ENCODE measurements at regions not wholly inside any gene's neighbourhood (a gene's known extent, or its start where the extent isn't known, plus 50 kb on each side); places are given as distances from the start of the nearest gene placed in this dataset.

GRCh38 chr11:70721006-70721405, 322.7 kb downstream of the CTTN start:
- Histone ChIP-seq H3K36me3 (ENCODE audit: control insufficient read depth in 1 of 2, insufficient read depth in 2 of 2, low read length in 2 of 2) (no peaks in the 10 kb centered on the region), H3K9ac (ENCODE audit: low read depth in 1 of 2, low read length in 2 of 2) (no peak overlapping the region), H3K27me3 (ENCODE audit: control insufficient read depth in 1 of 2, insufficient read depth in 2 of 2, low read length in 2 of 2) (no peaks in the 10 kb centered on the region), H3K27ac (ENCODE audit: low read depth, low read length) (no peak overlapping the region), H3K9me3 (ENCODE audit: control insufficient read depth in 1 of 2, low read length in 2 of 2) (no peaks in the 10 kb centered on the region), H3K4me1 (ENCODE audit: control insufficient read depth in 1 of 2, insufficient read depth in 2 of 2, low read length in 2 of 2) (no peaks in the 10 kb centered on the region), H3K4me3 (ENCODE audit: low read depth in 1 of 2, low read length in 2 of 2) (no peak overlapping the region)

DNA sequence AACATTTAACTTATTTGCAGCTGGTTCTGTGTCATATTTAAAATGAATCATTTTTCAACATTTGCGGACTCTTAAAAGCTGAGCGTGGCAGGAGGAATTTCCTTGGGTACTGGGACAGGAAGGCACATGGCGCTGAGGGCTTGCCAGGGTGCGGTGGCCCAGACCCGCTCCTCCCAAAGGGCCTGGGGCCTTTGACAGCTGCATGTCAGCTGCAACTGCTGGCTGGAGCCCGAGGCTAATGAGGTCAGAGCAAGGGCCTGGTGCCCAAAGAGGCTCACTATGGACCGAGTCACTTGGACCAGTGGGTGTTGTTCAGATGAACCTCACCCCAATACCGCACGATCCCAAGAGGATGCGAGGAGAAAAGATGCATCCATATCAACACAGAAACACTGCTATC, 326.9 kb downstream of the CTTN start:
- H3K4me1 ChIP-seq (ENCODE audit: control insufficient read depth in 1 of 2, insufficient read depth in 2 of 2, low read length in 2 of 2), result peaks cover 0 to 1% of the 10 kb centered on the region in 2 donors
- no peaks in the 10 kb centered on the region for H3K9me3 ChIP-seq (ENCODE audit: control insufficient read depth in 1 of 2, low read length in 2 of 2)
- H3K9ac ChIP-seq (ENCODE audit: low read depth in 1 of 2, low read length in 2 of 2), result no peak overlapping the region
- no peaks in the 10 kb centered on the region for H3K36me3 ChIP-seq (ENCODE audit: control insufficient read depth in 1 of 2, insufficient read depth in 2 of 2, low read length in 2 of 2)
- H3K4me3 ChIP-seq (ENCODE audit: low read depth in 1 of 2, low read length in 2 of 2), result no peak overlapping the region
- no peaks in the 10 kb centered on the region for H3K27me3 ChIP-seq (ENCODE audit: control insufficient read depth in 1 of 2, insufficient read depth in 2 of 2, low read length in 2 of 2)
- H3K27ac ChIP-seq (ENCODE audit: low read depth, low read length), result no peak overlapping the region

- Histone ChIP-seq H3K9me3 (ENCODE audit: control insufficient read depth in 1 of 2, low read length in 2 of 2) (no peaks in the 10 kb centered on the region), H3K4me3 (ENCODE audit: low read depth in 1 of 2, low read length in 2 of 2) (no peak overlapping the region), H3K9ac (ENCODE audit: low read depth in 1 of 2, low read length in 2 of 2) (no peak overlapping the region), H3K27me3 (ENCODE audit: control insufficient read depth in 1 of 2, insufficient read depth in 2 of 2, low read length in 2 of 2) (no peaks in the 10 kb centered on the region), H3K4me1 (ENCODE audit: control insufficient read depth in 1 of 2, insufficient read depth in 2 of 2, low read length in 2 of 2) (peaks cover 0 to 5% of the 10 kb centered on the region in 2 donors), H3K36me3 (ENCODE audit: control insufficient read depth in 1 of 2, insufficient read depth in 2 of 2, low read length in 2 of 2) (no peaks in the 10 kb centered on the region), H3K27ac (ENCODE audit: low read depth, low read length) (no peak overlapping the region)
Measured at GRCh38 chr11:70725739-70726138, 327.4 kb downstream of the CTTN start.

DNA sequence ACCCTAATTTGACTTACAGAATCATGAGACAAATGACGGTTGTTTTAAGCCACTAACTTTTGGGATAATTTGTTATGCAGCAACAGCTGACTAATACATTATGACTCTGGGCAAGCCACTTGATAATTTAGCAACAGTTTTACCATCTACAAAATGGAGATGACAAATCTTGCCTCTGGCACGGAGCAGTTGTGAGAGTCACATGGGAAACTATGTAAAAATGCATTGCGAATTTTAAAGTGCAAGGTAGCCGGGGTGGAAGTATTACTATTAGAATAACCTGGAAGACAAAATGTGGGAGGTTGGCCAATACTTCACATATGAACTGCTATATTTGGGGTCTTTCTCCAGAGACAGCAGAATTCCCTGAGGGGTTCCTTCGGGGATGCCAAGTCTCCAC, 328.7 kb downstream of the CTTN start:
- Histone ChIP-seq H3K27me3 (ENCODE audit: control insufficient read depth in 1 of 2, insufficient read depth in 2 of 2, low read length in 2 of 2) (no peaks in the 10 kb centered on the region), H3K9me3 (ENCODE audit: control insufficient read depth in 1 of 2, low read length in 2 of 2) (no peaks in the 10 kb centered on the region), H3K36me3 (ENCODE audit: control insufficient read depth in 1 of 2, insufficient read depth in 2 of 2, low read length in 2 of 2) (no peaks in the 10 kb centered on the region), H3K4me3 (ENCODE audit: low read depth in 1 of 2, low read length in 2 of 2) (no peak overlapping the region), H3K4me1 (ENCODE audit: control insufficient read depth in 1 of 2, insufficient read depth in 2 of 2, low read length in 2 of 2) (peaks cover 0 to 5% of the 10 kb centered on the region in 2 donors), H3K9ac (ENCODE audit: low read depth in 1 of 2, low read length in 2 of 2) (no peak overlapping the region), H3K27ac (ENCODE audit: low read depth, low read length) (no peak overlapping the region)

DNA sequence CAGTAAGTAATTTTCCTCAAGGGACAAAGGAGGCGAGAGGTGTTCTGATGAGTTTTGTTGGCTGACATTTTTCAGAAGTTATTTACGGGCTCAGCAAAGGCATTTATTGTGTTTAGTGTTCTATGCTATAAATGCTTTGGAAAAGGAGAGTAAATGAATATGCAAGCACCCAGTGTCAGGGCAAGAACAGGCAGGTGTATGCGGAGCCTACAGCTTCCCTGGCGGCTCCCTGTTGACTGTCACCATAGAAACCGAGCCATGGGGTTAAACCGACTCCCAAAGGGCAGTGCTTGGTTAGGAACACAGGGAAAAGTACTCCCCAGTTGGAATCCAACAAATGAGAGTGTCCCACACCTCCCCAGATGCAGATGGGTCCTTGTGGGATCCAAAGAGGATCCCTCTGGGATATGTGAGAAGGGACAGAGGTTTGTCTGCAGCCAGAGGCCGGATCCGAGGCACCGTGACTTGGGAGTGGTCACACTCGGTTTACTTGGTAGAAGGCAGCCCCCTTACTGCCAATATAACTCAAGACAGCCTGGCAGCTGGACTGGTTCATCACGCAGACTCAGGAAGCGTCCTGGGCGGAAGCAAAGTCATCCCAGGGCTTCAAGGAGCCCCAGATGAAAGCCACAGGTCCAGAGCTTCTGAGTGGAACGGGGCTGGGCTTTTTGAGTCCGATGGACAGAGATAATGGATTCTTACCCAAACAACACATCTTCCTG, 329.7 kb downstream of the CTTN start:
- Histone ChIP-seq H3K27me3 (ENCODE audit: control insufficient read depth in 1 of 2, insufficient read depth in 2 of 2, low read length in 2 of 2) (no peaks in the 10 kb centered on the region), H3K36me3 (ENCODE audit: control insufficient read depth in 1 of 2, insufficient read depth in 2 of 2, low read length in 2 of 2) (no peaks in the 10 kb centered on the region), H3K4me1 (ENCODE audit: control insufficient read depth in 1 of 2, insufficient read depth in 2 of 2, low read length in 2 of 2) (peaks cover 0 to 5% of the 10 kb centered on the region in 2 donors)

GRCh38 chr11:70729949-70730348, 331.6 kb downstream of the CTTN start:
- no peaks in the 10 kb centered on the region for H3K9me3 ChIP-seq (ENCODE audit: control insufficient read depth in 1 of 2, low read length in 2 of 2)
- no peak overlapping the region for H3K9ac ChIP-seq (ENCODE audit: low read depth in 1 of 2, low read length in 2 of 2)
- H3K27me3 ChIP-seq (ENCODE audit: control insufficient read depth in 1 of 2, insufficient read depth in 2 of 2, low read length in 2 of 2), result no peaks in the 10 kb centered on the region
- peaks cover 0 to 5% of the 10 kb centered on the region in 2 donors for H3K4me1 ChIP-seq (ENCODE audit: control insufficient read depth in 1 of 2, insufficient read depth in 2 of 2, low read length in 2 of 2)
- no peak overlapping the region for H3K4me3 ChIP-seq (ENCODE audit: low read depth in 1 of 2, low read length in 2 of 2)
- no peak overlapping the region for H3K27ac ChIP-seq (ENCODE audit: low read depth, low read length)
- H3K36me3 ChIP-seq (ENCODE audit: control insufficient read depth in 1 of 2, insufficient read depth in 2 of 2, low read length in 2 of 2), result no peaks in the 10 kb centered on the region

More for the DNA sequence above, 329.7 kb downstream of the CTTN start:
- H3K27ac ChIP-seq (ENCODE audit: low read depth, low read length), result no peak overlapping the region
- H3K4me3 ChIP-seq (ENCODE audit: low read depth in 1 of 2, low read length in 2 of 2), result no peak overlapping the region
- H3K9ac ChIP-seq (ENCODE audit: low read depth in 1 of 2, low read length in 2 of 2), result no peak overlapping the region
- H3K9me3 ChIP-seq (ENCODE audit: control insufficient read depth in 1 of 2, low read length in 2 of 2), result no peaks in the 10 kb centered on the region

DNA sequence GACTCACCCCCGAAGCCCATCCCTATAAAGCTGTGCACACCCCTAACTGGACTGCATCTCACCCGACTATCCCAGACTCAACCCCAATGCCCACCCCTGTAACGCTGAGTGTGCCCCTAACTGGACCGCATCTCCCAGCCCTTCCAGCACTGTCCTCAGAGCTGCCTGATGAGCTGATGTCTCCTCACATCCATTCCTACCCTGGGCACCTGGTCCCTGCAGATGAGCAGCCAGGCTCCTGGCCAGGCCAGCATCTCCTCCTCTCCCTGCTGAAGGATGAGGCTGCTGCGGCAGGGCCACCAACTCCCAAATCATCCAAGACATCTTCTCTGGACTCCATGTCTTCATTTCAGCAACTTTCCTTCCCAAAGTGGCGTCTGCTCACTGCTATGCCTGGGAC, 332.1 kb downstream of the CTTN start:
- no peaks in the 10 kb centered on the region for H3K36me3 ChIP-seq (ENCODE audit: control insufficient read depth in 1 of 2, insufficient read depth in 2 of 2, low read length in 2 of 2)
- no peak overlapping the region for H3K27ac ChIP-seq (ENCODE audit: low read depth, low read length)
- H3K27me3 ChIP-seq (ENCODE audit: control insufficient read depth in 1 of 2, insufficient read depth in 2 of 2, low read length in 2 of 2), result no peaks in the 10 kb centered on the region
- H3K9ac ChIP-seq (ENCODE audit: low read depth in 1 of 2, low read length in 2 of 2), result no peak overlapping the region
- H3K4me3 ChIP-seq (ENCODE audit: low read depth in 1 of 2, low read length in 2 of 2), result no peak overlapping the region
- H3K9me3 ChIP-seq (ENCODE audit: control insufficient read depth in 1 of 2, low read length in 2 of 2), result no peaks in the 10 kb centered on the region
- peaks cover 0 to 5% of the 10 kb centered on the region in 2 donors for H3K4me1 ChIP-seq (ENCODE audit: control insufficient read depth in 1 of 2, insufficient read depth in 2 of 2, low read length in 2 of 2)

DNA sequence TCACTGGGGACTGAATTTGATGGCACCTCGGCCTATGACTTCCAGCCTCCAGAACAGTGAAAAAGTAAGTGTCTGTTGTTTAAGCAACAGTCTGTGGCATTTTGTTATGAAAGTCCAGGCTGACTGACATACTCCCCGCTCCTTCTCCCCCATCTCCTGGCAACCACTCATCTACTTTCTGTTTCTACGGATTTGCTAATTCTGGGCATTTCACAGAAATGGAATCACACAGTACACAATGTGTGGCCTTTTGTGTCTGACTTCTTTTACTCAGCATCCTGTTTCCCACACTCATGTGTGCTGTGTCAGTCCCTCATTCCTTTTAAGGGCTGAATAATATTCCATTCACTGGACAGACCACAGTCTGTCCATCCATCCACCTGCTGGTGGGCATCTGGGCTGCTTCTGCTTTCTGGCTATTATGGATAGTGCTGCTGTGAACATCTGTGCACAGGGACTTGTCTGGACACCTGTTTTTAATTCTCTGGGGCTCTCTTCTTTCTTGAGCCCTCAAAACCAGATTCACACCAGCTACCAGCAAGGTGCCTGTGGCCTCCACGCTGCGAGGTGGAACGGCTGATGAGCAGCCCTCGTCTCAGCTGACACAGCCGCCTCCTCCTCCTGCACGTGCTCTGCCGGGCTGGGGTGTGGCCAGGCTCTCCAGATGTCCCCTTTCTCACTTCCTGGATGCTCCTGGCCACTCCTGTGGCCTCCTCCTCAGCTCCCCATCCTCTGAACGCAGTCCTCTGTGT, 333.1 kb downstream of the CTTN start:
- Histone ChIP-seq H3K9ac (ENCODE audit: low read depth in 1 of 2, low read length in 2 of 2) (no peak overlapping the region), H3K9me3 (ENCODE audit: control insufficient read depth in 1 of 2, low read length in 2 of 2) (no peaks in the 10 kb centered on the region), H3K27ac (ENCODE audit: low read depth, low read length) (no peak overlapping the region), H3K4me3 (ENCODE audit: low read depth in 1 of 2, low read length in 2 of 2) (no peak overlapping the region), H3K27me3 (ENCODE audit: control insufficient read depth in 1 of 2, insufficient read depth in 2 of 2, low read length in 2 of 2) (no peaks in the 10 kb centered on the region), H3K4me1 (ENCODE audit: control insufficient read depth in 1 of 2, insufficient read depth in 2 of 2, low read length in 2 of 2) (peaks cover 0 to 5% of the 10 kb centered on the region in 2 donors), H3K36me3 (ENCODE audit: control insufficient read depth in 1 of 2, insufficient read depth in 2 of 2, low read length in 2 of 2) (no peaks in the 10 kb centered on the region)

DNA sequence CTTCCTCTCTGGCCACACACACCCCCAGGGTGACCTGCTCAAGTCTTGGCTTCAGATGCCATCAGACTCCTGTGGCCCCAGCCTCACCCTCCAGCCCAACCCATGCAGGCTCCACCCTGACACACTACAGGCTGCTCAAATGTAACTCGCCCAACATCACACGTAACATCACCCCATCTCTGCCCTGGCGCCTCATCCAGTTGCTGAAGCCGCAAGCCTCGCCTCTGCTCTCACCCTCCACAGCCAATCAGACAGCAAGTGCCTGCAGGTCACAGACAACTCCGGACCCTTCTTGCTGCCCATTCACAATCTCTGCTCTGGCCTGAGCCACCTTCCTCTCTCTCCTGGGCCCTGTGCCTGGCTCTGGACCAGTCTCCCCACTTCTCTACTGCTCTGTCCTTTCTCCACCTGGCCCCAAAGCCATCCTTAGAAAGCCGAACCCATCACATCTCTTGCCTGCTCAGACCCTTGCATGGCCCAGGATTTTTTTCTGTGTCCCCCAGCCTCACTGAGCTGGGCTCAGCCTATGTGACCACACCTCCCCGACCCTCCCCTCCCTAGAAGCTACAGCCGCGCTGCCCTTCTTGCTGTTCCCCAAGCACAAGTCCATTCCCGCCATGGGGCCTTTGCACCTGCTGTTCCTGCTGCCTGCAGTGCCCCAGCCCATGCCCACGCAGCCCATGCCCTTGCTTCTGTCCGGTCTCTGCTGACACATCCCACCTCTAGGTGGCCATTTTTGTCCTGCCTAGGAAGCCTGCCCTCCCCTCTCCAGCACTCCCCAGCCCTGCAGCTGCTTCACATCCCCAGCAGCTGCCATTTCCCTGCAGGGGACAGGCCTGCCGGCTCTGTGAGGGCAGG, 333.9 kb downstream of the CTTN start:
- Histone ChIP-seq H3K4me3 (ENCODE audit: low read depth in 1 of 2, low read length in 2 of 2) (no peak overlapping the region), H3K27ac (ENCODE audit: low read depth, low read length) (no peak overlapping the region), H3K27me3 (ENCODE audit: control insufficient read depth in 1 of 2, insufficient read depth in 2 of 2, low read length in 2 of 2) (no peaks in the 10 kb centered on the region), H3K9ac (ENCODE audit: low read depth in 1 of 2, low read length in 2 of 2) (no peak overlapping the region), H3K36me3 (ENCODE audit: control insufficient read depth in 1 of 2, insufficient read depth in 2 of 2, low read length in 2 of 2) (no peaks in the 10 kb centered on the region), H3K9me3 (ENCODE audit: control insufficient read depth in 1 of 2, low read length in 2 of 2) (no peaks in the 10 kb centered on the region), H3K4me1 (ENCODE audit: control insufficient read depth in 1 of 2, insufficient read depth in 2 of 2, low read length in 2 of 2) (peaks cover 0 to 5% of the 10 kb centered on the region in 2 donors)

- H3K36me3 ChIP-seq (ENCODE audit: control insufficient read depth in 1 of 2, insufficient read depth in 2 of 2, low read length in 2 of 2), result no peaks in the 10 kb centered on the region
- H3K27ac ChIP-seq (ENCODE audit: low read depth, low read length), result no peak overlapping the region
- H3K9me3 ChIP-seq (ENCODE audit: control insufficient read depth in 1 of 2, low read length in 2 of 2), result no peaks in the 10 kb centered on the region
- peaks cover 0 to 5% of the 10 kb centered on the region in 2 donors for H3K4me1 ChIP-seq (ENCODE audit: control insufficient read depth in 1 of 2, insufficient read depth in 2 of 2, low read length in 2 of 2)
- H3K27me3 ChIP-seq (ENCODE audit: control insufficient read depth in 1 of 2, insufficient read depth in 2 of 2, low read length in 2 of 2), result no peaks in the 10 kb centered on the region
- no peak overlapping the region for H3K4me3 ChIP-seq (ENCODE audit: low read depth in 1 of 2, low read length in 2 of 2)
- H3K9ac ChIP-seq (ENCODE audit: low read depth in 1 of 2, low read length in 2 of 2), result no peak overlapping the region
Measured at GRCh38 chr11:70732881-70733196, 334.5 kb downstream of the CTTN start.

All from duodenal mucosa (tissue), 2 donors.